ENCODE measurements at regions not wholly inside any gene's neighbourhood (a gene's known extent, or its start where the extent isn't known, plus 50 kb on each side); places are given as distances from the start of the nearest gene placed in this dataset.

DNA sequence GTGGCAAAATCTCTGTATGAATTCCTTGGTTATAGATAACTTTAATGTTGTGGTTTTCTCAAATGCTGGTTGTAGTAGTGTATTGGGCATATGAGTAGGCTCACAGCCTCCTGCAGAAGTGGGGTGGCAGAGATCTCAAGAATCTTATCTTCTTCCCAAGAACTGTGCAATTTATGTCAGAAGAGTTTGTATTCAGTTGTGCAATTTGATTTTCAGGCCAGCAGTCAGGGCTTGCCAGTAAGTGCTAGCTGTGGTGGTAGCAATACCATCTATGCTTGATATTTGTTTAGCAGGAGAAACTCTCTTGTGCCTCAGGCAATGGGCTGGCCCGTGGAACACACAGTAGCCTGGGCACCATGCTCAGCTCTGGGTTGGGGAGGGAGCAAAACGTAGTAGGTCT, 58.4 kb upstream of the GOLIM4 start:
- H3K27ac ChIP-seq = no peak overlapping the region

DNA sequence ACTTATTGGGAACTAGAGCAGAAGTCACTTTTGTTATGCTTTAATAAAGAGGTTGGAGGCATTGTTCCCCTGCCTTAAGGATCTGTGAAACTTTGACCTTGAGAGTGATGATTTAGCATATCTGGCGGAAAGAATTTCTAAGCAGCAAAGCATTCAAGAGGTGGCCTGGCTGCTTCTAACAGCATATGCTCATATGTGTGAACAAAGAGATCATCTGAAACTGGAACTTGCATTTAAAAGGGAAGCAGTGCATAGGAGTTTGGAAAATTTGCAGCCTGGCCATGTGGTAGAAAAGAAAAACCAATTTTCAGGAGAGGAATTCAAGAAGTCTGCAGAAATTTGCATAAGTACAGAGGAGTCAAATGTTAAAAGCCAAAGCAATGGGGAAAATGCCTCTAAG, 56.4 kb upstream of the GOLIM4 start:
- TF ChIP-seq, protein P1, sequence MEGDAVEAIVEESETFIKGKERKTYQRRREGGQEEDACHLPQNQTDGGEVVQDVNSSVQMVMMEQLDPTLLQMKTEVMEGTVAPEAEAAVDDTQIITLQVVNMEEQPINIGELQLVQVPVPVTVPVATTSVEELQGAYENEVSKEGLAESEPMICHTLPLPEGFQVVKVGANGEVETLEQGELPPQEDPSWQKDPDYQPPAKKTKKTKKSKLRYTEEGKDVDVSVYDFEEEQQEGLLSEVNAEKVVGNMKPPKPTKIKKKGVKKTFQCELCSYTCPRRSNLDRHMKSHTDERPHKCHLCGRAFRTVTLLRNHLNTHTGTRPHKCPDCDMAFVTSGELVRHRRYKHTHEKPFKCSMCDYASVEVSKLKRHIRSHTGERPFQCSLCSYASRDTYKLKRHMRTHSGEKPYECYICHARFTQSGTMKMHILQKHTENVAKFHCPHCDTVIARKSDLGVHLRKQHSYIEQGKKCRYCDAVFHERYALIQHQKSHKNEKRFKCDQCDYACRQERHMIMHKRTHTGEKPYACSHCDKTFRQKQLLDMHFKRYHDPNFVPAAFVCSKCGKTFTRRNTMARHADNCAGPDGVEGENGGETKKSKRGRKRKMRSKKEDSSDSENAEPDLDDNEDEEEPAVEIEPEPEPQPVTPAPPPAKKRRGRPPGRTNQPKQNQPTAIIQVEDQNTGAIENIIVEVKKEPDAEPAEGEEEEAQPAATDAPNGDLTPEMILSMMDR (conservative IDR thresholded peaks at IDR 0.05) = no peak
- no peak for TF ChIP-seq ZFX (IDR thresholded peaks at IDR 0.05)
- no peak overlapping the region for H3K27ac ChIP-seq

More for the DNA sequence above, 58.4 kb upstream of the GOLIM4 start:
- no peak for TF ChIP-seq ZFX (IDR thresholded peaks at IDR 0.05)
- TF ChIP-seq, protein P1 (conservative IDR thresholded peaks at IDR 0.05) = no peak
